ENCODE measurements at regions not wholly inside any gene's neighbourhood (a gene's known extent, or its start where the extent isn't known, plus 50 kb on each side); places are given as distances from the start of the nearest gene placed in this dataset.
A peak's percentile ranks its signal among the peaks of the same experiment; 100 is the strongest.
"Not testable (repeated sequence)": the region's sequence is repeated elsewhere in the genome, so short reads cannot be mapped to it uniquely, and the experiment has no call there.

DNA sequence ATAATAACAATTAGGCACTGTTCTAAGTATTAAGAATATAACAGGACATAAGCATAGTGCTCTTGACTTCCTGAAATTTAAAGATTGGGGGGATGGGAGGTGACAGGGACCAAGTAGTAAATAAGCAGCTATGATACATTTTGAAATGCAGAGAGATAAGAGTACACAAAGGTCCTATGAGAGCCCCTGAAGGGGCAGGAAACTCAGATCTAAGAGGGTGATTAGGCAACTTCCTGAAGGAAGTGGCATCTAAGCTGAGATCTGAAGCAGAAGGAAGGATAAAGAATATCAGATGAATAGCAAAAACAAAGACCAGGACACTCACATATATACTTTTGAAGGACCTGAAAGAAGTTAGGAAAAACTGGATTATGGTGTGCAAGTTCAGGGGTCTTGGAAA lies 415.2 kb upstream of the FRG2C start:
- no peaks in the 10 kb centered on the region for H3K9me3 ChIP-seq
- H3K4me1 ChIP-seq = no peaks in the 10 kb centered on the region
- no peaks in the 10 kb centered on the region for H3K36me3 ChIP-seq
- intact Hi-C loops (cut with DNase I) = no loop called here
- no peak overlapping the region for H3K4me3 ChIP-seq
- H3K27ac ChIP-seq = no peak overlapping the region
- DNase-seq (no peak), ATAC-seq (no peak)
- no peaks in the 10 kb centered on the region for H3K27me3 ChIP-seq
- TF ChIP-seq, protein P1, sequence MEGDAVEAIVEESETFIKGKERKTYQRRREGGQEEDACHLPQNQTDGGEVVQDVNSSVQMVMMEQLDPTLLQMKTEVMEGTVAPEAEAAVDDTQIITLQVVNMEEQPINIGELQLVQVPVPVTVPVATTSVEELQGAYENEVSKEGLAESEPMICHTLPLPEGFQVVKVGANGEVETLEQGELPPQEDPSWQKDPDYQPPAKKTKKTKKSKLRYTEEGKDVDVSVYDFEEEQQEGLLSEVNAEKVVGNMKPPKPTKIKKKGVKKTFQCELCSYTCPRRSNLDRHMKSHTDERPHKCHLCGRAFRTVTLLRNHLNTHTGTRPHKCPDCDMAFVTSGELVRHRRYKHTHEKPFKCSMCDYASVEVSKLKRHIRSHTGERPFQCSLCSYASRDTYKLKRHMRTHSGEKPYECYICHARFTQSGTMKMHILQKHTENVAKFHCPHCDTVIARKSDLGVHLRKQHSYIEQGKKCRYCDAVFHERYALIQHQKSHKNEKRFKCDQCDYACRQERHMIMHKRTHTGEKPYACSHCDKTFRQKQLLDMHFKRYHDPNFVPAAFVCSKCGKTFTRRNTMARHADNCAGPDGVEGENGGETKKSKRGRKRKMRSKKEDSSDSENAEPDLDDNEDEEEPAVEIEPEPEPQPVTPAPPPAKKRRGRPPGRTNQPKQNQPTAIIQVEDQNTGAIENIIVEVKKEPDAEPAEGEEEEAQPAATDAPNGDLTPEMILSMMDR (IDR thresholded peaks at IDR 0.05) = no peak

GRCh38 chr3:75254685-75255084 lies 409.4 kb upstream of the FRG2C start:
- H3K27me3 ChIP-seq = no peaks in the 10 kb centered on the region
- ATAC-seq = no peak
- intact Hi-C loops (cut with DNase I) = no loop called here

GRCh38 chr3:75258825-75259683 lies 405.1 kb upstream of the FRG2C start:
- H3K4me1 ChIP-seq; H3K27ac ChIP-seq; DNase-seq; H3K27me3 ChIP-seq; intact Hi-C loops (cut with DNase I); H3K9me3 ChIP-seq; H3K4me3 ChIP-seq; H3K36me3 ChIP-seq: not testable (repeated sequence)
- peak; percentile 41 for ATAC-seq

More at GRCh38 chr3:75254685-75255084, 409.4 kb upstream of the FRG2C start:
- no peak overlapping the region for H3K27ac ChIP-seq
- no peaks in the 10 kb centered on the region for H3K4me1 ChIP-seq
- H3K9me3 ChIP-seq = no peaks in the 10 kb centered on the region
- no peaks in the 10 kb centered on the region for H3K36me3 ChIP-seq
- no peak for DNase-seq
- no peak overlapping the region for H3K4me3 ChIP-seq
- TF ChIP-seq, protein P1 (IDR thresholded peaks at IDR 0.05) = no peak

GRCh38 chr3:75260975-75261374 lies 403.2 kb upstream of the FRG2C start:
- H3K36me3 ChIP-seq; H3K4me3 ChIP-seq; H3K27me3 ChIP-seq; H3K27ac ChIP-seq; H3K9me3 ChIP-seq; H3K4me1 ChIP-seq; ATAC-seq; DNase-seq; intact Hi-C loops (cut with DNase I): not testable (repeated sequence)

DNA sequence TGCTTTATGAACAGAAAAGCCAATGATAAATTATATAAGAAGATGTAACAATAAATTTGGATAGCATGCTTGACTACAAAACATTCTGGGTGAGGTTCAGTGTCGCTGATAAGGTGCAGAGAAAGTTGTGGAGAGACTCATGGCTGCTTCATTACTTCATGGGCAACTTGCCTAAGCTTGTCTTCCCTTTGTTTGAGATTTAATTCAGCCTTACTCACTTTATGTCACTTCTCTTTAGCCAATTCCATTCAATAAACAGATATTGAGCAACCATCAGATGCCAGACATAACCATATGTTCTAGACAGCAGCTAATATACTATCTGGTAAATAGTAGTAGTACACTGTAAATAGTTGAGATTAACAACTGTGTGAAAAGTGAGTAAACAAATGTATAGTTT lies 401.5 kb upstream of the FRG2C start:
- Histone ChIP-seq H3K4me1 (no peaks in the 10 kb centered on the region), H3K36me3 (no peaks in the 10 kb centered on the region), H3K9me3 (no peaks in the 10 kb centered on the region), H3K27ac (no peak overlapping the region), H3K4me3 (no peak overlapping the region), H3K27me3 (no peaks in the 10 kb centered on the region)
- intact Hi-C loops (cut with DNase I) = no loop called here
- TF ChIP-seq, protein P1 (IDR thresholded peaks at IDR 0.05) = no peak
- DNase-seq (no peak), ATAC-seq (no peak)

- H3K9me3 ChIP-seq = no peaks in the 10 kb centered on the region
- no peak overlapping the region for H3K4me3 ChIP-seq
- intact Hi-C loops (cut with DNase I) = no loop called here
- H3K36me3 ChIP-seq = no peaks in the 10 kb centered on the region
- DNase-seq (no peak), ATAC-seq (no peak)
- TF ChIP-seq, protein P1 (IDR thresholded peaks at IDR 0.05) = no peak
- no peaks in the 10 kb centered on the region for H3K4me1 ChIP-seq
- H3K27me3 ChIP-seq = no peaks in the 10 kb centered on the region
- H3K27ac ChIP-seq = no peak overlapping the region
Observed at GRCh38 chr3:75265897-75266296, 398.2 kb upstream of the FRG2C start.

- DNase-seq; H3K4me3 ChIP-seq; H3K4me1 ChIP-seq; intact Hi-C loops (cut with DNase I); H3K27ac ChIP-seq; ATAC-seq; H3K36me3 ChIP-seq; H3K9me3 ChIP-seq; H3K27me3 ChIP-seq: not testable (repeated sequence)
Observed at GRCh38 chr3:75268576-75268975, 395.6 kb upstream of the FRG2C start.

DNA sequence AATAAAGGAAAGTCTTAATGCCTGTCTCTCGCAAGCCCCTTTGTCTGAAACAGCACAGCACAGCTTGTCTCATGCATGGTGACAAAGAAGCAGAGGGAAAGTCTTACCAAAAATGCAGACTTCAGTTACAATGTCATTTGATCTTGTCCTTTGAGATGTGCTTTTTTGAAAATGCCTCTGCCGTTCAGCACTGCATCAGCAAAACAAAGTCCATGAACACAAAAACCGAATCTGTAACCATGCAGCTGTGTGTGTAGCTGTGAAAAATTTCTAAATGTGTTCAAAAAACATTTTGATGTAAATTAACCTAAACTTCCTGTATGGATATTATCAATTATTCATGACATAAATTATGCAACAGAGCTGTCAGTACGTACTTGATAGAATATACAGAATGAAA lies 391.9 kb upstream of the FRG2C start:
- not testable (repeated sequence) for H3K9me3 ChIP-seq

More for the DNA sequence above, 391.9 kb upstream of the FRG2C start:
- H3K27ac ChIP-seq; H3K36me3 ChIP-seq; DNase-seq; H3K4me3 ChIP-seq; ATAC-seq; H3K4me1 ChIP-seq; intact Hi-C loops (cut with DNase I); H3K27me3 ChIP-seq: not testable (repeated sequence)

All from left lung (tissue), 4 donors.